HG02588 (cell line): ENCODE measurements at regions not wholly inside any gene's neighbourhood (a gene's known extent, or its start where the extent isn't known, plus 50 kb on each side); places are given as distances from the start of the nearest gene placed in this dataset.
"Not testable (repeated sequence)": the region's sequence is repeated elsewhere in the genome, so short reads cannot be mapped to it uniquely, and the experiment has no call there.

ENCODE experiments used
- ATAC-seq: cut with Tn5 transposase; IDR thresholded peaks from one replicate; pipeline ENCODE4 v1.9.1; 2021; ENCODE audit warnings: mild to moderate bottlenecking, moderate library complexity; ENCODE audit not compliant: unreplicated experiment

DNA sequence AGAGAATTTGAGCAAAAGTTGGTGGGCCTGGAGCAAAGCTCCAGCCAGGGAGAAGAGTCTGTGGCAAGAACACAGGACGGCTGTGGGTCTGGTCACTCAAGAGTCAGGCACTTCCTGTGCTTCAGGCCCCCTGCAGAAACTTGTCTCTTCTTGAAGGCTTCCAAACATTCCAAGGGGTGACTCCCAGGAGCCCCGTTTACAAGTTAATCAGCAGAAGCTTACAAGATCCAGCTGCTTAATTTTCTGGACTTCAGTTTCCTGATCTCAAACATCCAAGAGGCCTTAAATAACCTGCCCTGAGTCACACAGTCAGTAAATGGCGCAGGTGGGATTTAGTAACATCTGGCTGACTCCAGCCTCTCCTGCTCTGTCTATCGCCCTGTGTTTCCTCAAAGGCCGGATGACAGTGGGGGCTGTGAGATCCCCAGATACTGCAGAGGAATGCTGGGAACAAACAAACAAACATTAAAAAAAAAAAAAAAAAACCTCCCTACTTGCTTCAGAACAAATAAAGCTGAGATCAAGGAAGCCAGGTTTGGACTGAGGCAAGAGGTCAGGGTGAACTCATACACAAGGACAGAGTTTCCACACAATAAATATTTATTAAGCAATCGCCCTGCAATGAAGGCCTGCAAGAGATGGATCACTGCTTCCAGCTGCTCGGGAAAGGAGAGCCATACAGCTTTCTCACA is 175.4 kb upstream of the RFC3 start:
- no peak for ATAC-seq

GRCh38 chr13:33644581-33645543 is 173.1 kb upstream of the RFC3 start:
- no peak for ATAC-seq

DNA sequence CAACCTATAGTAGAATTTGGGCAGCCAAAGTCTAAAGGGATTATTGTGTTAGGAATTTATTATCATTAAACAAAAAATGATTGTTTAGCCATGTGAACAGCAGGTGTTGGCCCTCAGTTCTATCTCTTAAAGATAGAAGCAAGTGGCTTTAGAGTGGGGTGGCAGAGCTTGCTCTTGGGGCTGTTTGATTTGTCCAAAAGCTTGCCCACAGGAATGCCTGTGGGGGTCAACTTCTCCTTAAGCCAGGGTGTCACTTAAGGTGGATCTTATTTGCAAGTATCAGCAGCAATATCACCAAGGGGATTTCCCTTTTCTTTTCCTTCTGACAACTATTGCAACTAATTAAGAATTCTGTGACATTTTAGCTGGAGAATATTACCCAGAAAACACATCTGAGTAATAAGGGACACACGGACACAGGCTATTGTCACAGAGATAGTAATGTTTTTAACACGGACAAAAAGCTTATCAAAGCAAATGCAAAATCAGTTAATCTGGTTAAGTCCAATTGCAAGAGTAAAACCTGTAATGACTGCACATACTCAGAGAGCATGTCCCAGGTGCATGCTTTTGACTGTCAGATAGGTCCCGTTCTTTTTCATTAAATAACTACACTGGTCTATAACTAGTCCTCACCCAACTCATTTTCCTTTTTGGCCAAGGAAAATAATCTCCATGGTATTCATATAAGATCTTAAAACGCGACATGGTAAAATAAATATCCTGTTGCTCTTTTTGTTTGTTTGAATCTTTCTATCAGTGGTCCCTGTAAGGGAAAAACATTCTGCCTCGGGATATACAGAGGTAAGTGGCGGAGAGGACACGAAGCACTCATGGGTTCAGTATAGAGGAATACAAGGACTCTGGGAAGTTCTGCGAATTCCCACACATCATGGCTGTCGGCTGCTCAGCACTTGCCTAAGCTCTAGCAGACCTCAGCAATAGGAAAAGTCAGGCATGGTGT is 172.1 kb upstream of the RFC3 start:
- no peak for ATAC-seq

- ATAC-seq, result no peak
These were observed 168.6 kb upstream of the RFC3 start for GRCh38 chr13:33649212-33649878.

- ATAC-seq, result no peak
These were observed 166.2 kb upstream of the RFC3 start for GRCh38 chr13:33651766-33652165.

DNA sequence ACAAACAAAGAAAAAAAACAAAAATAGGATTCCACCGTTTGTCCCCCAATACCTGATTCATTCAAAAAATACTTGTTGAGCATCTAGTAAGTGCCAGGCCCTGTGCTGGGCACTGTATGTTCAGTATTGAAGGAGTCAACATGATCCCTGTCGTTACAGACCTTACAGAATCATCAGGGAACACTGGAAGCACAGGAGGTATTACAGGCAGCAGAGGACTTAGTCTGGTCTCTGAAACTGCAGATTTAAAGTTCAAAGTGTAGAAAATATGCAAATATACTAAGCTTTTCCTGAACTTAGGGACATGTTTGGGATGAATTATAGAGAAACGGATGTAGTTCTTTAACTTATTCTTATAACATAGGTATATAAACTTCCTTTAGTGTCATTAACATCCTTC is 160.7 kb upstream of the RFC3 start:
- ATAC-seq, result no peak

DNA sequence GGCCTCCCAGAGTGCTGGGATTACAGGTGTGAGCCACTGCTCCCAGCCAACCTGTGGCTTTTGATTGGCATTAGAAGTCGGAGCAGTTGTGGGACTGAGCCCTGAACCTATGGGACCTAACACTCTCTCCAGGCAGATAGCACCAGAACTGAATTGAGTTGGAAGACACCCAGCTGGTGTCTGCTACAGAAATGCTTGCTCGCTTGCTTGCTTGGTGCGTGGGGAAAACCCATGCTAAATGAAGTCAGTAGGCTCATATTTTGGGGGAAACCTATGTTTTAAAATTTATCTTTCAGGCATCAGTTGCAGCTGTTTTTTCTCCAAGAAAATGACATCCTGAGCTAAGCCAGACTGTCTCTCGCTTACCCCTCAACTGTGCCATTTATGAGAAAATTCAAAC is 158.5 kb upstream of the RFC3 start:
- ATAC-seq, result no peak

- no peak for ATAC-seq
These were observed 158.1 kb upstream of the RFC3 start for GRCh38 chr13:33659894-33660293.

GRCh38 chr13:33662392-33662791 is 155.6 kb upstream of the RFC3 start:
- no peak for ATAC-seq

DNA sequence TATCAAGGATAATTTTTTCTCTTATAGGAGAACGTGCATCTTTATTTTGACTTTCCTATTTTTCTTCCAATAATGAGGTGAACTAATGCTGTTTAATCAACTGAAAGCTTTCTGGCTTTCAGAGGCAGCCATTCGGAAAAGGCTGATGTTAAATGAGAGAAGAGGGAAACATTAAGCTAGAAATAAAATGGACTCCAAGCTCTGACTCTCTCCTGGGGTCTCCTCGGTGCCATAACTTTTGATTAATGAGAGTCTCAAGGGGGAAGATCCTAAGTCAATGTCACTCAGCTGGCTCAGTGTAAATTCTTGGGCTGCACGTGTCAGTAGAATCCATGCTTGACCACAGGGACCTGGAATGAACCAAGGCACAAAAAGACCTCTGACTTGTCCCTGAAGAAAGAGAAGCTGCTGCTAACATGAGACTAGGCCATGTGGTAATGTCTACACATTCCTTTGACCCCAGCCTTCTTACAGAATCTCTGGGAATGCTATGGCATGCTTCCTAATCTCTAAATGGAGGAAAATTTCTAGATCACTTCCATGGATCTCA is 152.2 kb upstream of the RFC3 start:
- ATAC-seq, result no peak

GRCh38 chr13:33671560-33671959 is 146.4 kb upstream of the RFC3 start:
- ATAC-seq, result no peak

- ATAC-seq, result not testable (repeated sequence)
These were observed 145.9 kb upstream of the RFC3 start for GRCh38 chr13:33672022-33672421.

- no peak for ATAC-seq
These were observed 141.6 kb upstream of the RFC3 start for GRCh38 chr13:33676045-33676989.

DNA sequence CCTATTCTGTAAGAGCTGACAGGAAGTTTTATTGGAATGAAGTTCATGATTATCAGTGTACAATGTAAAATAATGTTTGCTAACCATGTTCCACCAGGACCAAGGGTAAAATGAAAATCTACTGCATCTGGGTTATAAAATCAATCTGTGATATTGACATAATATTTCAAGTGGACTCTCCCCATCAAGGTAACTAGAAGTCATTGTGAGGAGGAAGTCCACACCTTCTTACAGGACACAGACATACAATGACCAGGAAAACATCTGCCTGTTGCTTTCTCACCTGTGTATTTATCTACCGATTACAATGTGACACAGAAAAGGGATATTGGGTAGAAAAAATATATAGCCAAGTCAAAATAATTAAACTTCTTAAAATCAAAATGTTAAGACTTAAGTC is 140.7 kb upstream of the RFC3 start:
- no peak for ATAC-seq

GRCh38 chr13:33678084-33678483 is 139.9 kb upstream of the RFC3 start:
- ATAC-seq, result no peak

DNA sequence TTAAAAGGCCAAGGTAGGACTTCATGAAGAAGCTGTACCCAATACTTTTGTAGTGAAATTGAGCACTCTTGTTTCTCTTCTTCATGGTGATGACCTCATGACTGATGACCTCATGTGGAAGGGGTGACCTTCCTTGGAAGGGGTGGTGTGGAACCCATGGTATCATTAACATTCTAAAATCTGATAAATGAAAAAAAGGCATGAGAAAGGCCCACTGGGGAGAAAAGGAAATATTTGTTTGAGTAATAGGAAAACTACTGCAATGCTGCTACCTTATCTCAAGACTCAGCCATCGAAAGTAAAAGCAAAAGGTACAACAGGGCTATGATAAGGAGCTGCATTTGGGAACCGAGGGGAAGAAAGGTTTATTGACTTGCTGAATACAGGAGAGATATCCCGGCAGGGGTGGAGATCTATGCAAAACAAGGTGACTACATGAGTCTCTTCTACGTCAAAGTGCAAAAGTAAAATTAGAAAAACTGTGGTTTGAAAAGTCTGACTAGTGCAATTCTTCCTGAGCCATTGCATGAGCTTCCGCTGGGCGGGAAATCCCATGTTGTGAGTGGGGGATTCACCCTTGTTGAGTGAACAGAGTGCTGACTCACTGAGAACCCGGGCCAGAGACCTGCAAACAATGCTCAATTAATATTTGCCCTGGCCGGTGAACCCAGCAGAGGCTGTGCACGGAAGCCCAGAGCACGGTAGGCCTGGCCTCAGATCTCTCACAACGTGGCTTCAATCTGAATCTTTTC is 138.9 kb upstream of the RFC3 start:
- ATAC-seq, result peak; percentile 95

DNA sequence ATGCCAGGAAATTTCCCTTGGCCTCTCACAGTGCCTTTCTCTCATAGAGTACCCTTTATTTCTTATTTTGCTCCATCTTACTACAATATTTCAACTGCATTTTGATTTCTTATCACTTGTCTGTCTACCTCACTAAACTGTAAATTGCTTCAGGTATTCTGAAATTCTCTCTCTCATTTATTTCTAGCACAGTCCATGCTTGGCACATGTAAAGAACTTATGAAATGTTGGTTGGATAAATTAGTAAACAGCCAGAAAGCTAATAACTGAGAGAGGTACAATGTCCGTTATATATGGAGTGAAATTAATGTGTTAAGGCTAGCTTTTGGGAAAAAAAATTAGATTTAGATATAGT is 138.3 kb upstream of the RFC3 start:
- ATAC-seq, result no peak

DNA sequence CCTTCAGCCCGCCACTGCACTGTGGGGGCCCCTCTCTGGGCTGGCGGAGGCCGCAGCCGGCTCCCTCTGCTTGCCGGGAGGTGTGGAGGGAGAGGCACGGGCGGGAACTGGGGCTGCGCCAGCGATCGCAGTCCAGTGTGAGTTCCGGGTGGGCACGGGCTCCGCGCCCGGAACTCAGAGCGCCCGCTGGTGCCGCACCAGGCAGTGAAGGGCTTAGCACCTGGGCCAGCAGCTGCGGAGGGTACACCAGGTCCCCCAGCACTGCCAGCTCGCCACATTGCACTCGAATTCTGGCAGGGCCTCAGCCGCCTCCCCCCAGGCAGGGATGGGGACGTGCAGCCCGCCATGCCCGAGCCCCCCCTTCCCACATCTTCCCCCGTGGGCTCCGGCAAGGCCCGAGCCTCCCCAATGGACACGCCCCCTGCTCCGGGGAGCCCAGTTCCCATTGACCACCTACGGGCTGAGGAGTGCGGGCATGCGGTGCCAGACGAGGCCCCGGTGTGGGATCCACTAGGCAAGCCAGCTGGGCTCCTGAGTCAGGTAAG is 135.9 kb upstream of the RFC3 start:
- ATAC-seq, result no peak
